ENCODE measurements at regions not wholly inside any gene's neighbourhood (a gene's known extent, or its start where the extent isn't known, plus 50 kb on each side); places are given as distances from the start of the nearest gene placed in this dataset.

GRCh38 chr5:173770637-173771036, 117.5 kb upstream of the CPEB4 start:
- Mint-ChIP-seq H3K36me3 (ENCODE audit: insufficient read depth, unreplicated experiment) (no peaks in the 10 kb centered on the region), H3K27ac (ENCODE audit: low read depth, unreplicated experiment) (no peak overlapping the region), H3K4me3 (ENCODE audit: unreplicated experiment) (no peak overlapping the region), H3K4me1 (ENCODE audit: insufficient read depth, unreplicated experiment) (peaks cover 24% of the 10 kb centered on the region), H3K9me3 (ENCODE audit: unreplicated experiment) (no peaks in the 10 kb centered on the region), H3K27me3 (ENCODE audit: insufficient read depth, unreplicated experiment) (no peaks in the 10 kb centered on the region)
- no peak for TF ChIP-seq CTCF (IDR thresholded peaks at IDR 0.05; ENCODE audit: unreplicated experiment)
- intact Hi-C loops (cut with micrococcal nuclease) = no loop called here
- BruUV-seq (replicated peaks) = no TSS peak
- DNase-seq (ENCODE audit: unreplicated experiment) = no peak
- CTCF ChIA-PET = interaction anchor here (0.6 to 1.2 kb wide), 3 partner anchors 19 to 155 kb away, joined by 3 read pairs; no protein-coding TSS in a partner anchor
- POLR2A ChIA-PET = interaction anchor here (0.9 to 10.9 kb wide), 5 partner anchors 10 to 123 kb away, joined by 3 to 176 read pairs (median 9); partner anchors contain the start of gene CPEB4

DNA sequence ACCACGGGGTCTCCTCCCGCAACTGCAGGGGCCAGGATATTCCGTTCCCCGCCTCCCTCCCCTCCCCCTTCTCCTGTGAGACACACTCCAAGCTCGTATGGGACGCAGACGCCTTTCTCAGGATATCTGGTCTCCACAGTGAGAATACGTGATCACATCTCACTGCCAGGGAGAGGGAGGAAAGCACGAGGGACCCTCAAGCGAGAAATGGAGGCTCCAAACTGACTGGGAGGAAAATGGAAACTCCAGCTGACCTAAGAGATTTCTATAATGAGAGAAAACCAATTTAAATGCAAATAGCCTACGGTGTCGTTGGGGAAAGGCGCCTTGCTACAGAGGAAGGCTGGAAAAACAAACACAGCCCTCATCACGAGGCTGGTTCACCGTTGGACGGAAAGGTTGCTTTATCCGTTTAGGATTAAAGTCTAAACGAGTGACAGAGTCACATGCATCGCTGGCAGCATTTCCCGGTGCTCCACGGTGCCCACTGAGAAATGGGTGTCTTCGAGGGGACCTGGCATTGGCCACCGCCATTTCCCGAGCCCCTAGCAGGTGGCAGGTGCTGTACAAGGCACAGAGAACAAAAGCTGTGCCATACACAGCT, 116.9 kb upstream of the CPEB4 start:
- ChIA-PET CTCF (interaction anchor here (0.6 to 1.2 kb wide), 3 partner anchors 19 to 154 kb away, joined by 3 read pairs; no protein-coding TSS in a partner anchor), POLR2A (interaction anchor here (0.9 to 10.9 kb wide), 5 partner anchors 9 to 122 kb away, joined by 3 to 176 read pairs (median 9); partner anchors contain the start of gene CPEB4)
- TF ChIP-seq CTCF (IDR thresholded peaks at IDR 0.05; ENCODE audit: unreplicated experiment) = no peak
- intact Hi-C loops (cut with micrococcal nuclease) = no loop called here
- Mint-ChIP-seq H3K4me3 (ENCODE audit: unreplicated experiment) (no peak overlapping the region), H3K27me3 (ENCODE audit: insufficient read depth, unreplicated experiment) (no peaks in the 10 kb centered on the region), H3K4me1 (ENCODE audit: insufficient read depth, unreplicated experiment) (peaks cover 19% of the 10 kb centered on the region), H3K9me3 (ENCODE audit: unreplicated experiment) (no peaks in the 10 kb centered on the region), H3K27ac (ENCODE audit: low read depth, unreplicated experiment) (no peak overlapping the region), H3K36me3 (ENCODE audit: insufficient read depth, unreplicated experiment) (no peaks in the 10 kb centered on the region)
- DNase-seq (ENCODE audit: unreplicated experiment) = no peak
- BruUV-seq (replicated peaks) = no TSS peak

DNA sequence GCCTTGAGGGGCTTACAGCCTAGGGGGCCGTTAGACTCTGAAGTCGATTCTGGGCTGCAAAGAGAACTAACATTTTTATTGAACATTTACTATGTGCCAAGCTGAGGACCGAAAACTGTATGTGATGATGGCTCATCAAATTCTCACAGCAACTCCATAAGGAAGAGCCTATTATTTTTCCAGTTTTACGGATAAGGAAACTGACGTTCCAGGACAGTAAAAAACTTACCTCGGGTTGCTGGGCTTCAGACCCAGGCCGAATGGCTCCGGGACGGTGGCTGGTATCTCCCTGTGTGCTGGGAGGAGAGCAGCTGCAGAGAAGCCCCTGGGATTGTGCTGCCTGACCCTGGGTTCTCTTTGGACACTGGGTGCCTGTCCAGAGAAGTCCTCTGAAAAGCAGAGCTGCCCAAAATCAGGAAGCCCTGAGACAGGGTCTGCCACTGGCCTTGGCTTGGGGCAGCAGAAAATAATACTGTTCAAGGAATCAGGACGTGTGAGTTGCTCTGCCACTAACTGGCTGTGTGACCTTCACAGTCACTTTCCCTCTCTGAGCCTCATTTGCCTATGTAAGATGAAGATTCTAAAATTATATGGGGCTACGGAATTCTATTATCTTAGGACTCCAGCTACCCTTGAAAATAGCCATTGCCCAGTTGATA, 116.3 kb upstream of the CPEB4 start:
- no peak for TF ChIP-seq CTCF (IDR thresholded peaks at IDR 0.05; ENCODE audit: unreplicated experiment)
- CTCF ChIA-PET = interaction anchor here (1.2 to 1.4 kb wide), 3 partner anchors 18 to 121 kb away, joined by 3 to 5 read pairs (median 3); no protein-coding TSS in a partner anchor
- no TSS peak for BruUV-seq (replicated peaks)

GRCh38 chr5:173772384-173773059, 115.6 kb upstream of the CPEB4 start:
- intact Hi-C loops (cut with micrococcal nuclease) = no loop called here
- ChIA-PET POLR2A (interaction anchor here (10.9 kb wide), 1 partner anchor 121 kb away, joined by 176 read pairs; no protein-coding TSS in a partner anchor), CTCF (interaction anchor here (0.8 to 1.4 kb wide), 2 partner anchors 11 to 120 kb away, joined by 3 to 5 read pairs; no protein-coding TSS in a partner anchor)
- H3K36me3 Mint-ChIP-seq (ENCODE audit: insufficient read depth, unreplicated experiment) = no peaks in the 10 kb centered on the region
- BruUV-seq (replicated peaks) = no TSS peak
- peak overlapping the region; percentile 58 for H3K27ac Mint-ChIP-seq (ENCODE audit: low read depth, unreplicated experiment)
- peaks cover 15% of the 10 kb centered on the region for H3K4me1 Mint-ChIP-seq (ENCODE audit: insufficient read depth, unreplicated experiment)
- H3K27me3 Mint-ChIP-seq (ENCODE audit: insufficient read depth, unreplicated experiment) = no peaks in the 10 kb centered on the region
- no peak overlapping the region for H3K4me3 Mint-ChIP-seq (ENCODE audit: unreplicated experiment)
- DNase-seq (ENCODE audit: unreplicated experiment) = no peak
- H3K9me3 Mint-ChIP-seq (ENCODE audit: unreplicated experiment) = no peaks in the 10 kb centered on the region
- no peak for TF ChIP-seq CTCF (IDR thresholded peaks at IDR 0.05; ENCODE audit: unreplicated experiment)

More for the DNA sequence above, 116.3 kb upstream of the CPEB4 start:
- no peaks in the 10 kb centered on the region for H3K9me3 Mint-ChIP-seq (ENCODE audit: unreplicated experiment)
- H3K4me3 Mint-ChIP-seq (ENCODE audit: unreplicated experiment) = no peak overlapping the region
- intact Hi-C loops (cut with micrococcal nuclease) = no loop called here
- peaks cover 16% of the 10 kb centered on the region for H3K4me1 Mint-ChIP-seq (ENCODE audit: insufficient read depth, unreplicated experiment)
- no peaks in the 10 kb centered on the region for H3K27me3 Mint-ChIP-seq (ENCODE audit: insufficient read depth, unreplicated experiment)
- POLR2A ChIA-PET = interaction anchor here (0.9 to 10.9 kb wide), 4 partner anchors 8 to 122 kb away, joined by 3 to 176 read pairs (median 64); partner anchors contain the start of gene CPEB4
- H3K27ac Mint-ChIP-seq (ENCODE audit: low read depth, unreplicated experiment) = peak overlapping the region; percentile 58
- DNase-seq (ENCODE audit: unreplicated experiment) = no peak
- H3K36me3 Mint-ChIP-seq (ENCODE audit: insufficient read depth, unreplicated experiment) = no peaks in the 10 kb centered on the region
